Epithelial cell of esophagus (primary cell): ENCODE measurements at regions not wholly inside any gene's neighbourhood (a gene's known extent, or its start where the extent isn't known, plus 50 kb on each side); places are given as distances from the start of the nearest gene placed in this dataset.
A peak's percentile ranks its signal among the peaks of the same experiment; 100 is the strongest.

Experiments
- DNase-seq: peaks from one replicate; pipeline ENCODE4 v3.0.0; 2010; ENCODE audit warnings: low read depth
- H3K4me3 ChIP-seq: 2 replicates; pipeline ENCODE4 v1.5.1; 2011; ENCODE audit warnings: mild to moderate bottlenecking, low read length, control low read depth
- TF ChIP-seq, protein P1 (sequence below): IDR thresholded peaks from 2 replicates; pipeline ENCODE4 v1.5.1; 2011; ENCODE audit warnings: low read depth, mild to moderate bottlenecking, low read length, control low read depth, inconsistent platforms; ENCODE audit not compliant: insufficient read depth; ENCODE audit errors: missing control alignments

DNA sequence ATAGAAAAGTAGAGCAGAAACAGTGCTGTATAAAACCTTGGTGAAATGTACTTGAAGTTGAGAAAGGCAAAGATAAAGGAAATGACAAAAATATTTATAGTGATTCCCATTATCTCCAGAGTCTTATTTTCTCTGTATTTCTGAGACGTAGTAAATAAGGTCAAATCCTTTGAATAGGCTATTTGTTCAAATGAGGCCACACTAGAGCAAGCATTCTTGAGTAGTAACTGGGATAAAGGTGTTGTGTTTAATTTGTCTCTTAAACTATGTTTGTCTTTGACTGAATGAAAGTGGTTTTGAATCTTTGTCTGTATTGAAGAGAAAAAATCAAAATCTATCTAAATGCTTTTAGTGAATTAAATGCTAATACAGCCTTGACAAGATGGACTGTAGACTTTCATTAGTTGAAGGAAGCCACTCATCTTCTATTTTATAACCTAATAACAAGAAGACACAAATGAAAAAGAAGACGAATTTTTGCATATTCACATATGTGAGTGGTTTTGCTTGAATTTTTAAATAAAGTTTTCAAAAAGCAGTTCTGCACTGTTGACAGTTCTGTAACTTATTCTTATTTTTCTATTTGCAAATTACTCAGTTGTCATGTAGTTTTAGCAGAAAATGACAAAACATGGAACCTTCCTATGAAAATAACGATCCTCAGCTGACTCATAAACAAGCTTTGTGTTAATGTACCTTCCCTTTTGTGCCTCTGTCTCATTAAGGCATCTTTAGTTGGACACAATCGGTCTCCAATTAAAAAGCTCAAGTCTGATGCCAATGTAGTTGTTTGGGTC is 94.8 kb upstream of the PCDH18 start:
- TF ChIP-seq, protein P1, sequence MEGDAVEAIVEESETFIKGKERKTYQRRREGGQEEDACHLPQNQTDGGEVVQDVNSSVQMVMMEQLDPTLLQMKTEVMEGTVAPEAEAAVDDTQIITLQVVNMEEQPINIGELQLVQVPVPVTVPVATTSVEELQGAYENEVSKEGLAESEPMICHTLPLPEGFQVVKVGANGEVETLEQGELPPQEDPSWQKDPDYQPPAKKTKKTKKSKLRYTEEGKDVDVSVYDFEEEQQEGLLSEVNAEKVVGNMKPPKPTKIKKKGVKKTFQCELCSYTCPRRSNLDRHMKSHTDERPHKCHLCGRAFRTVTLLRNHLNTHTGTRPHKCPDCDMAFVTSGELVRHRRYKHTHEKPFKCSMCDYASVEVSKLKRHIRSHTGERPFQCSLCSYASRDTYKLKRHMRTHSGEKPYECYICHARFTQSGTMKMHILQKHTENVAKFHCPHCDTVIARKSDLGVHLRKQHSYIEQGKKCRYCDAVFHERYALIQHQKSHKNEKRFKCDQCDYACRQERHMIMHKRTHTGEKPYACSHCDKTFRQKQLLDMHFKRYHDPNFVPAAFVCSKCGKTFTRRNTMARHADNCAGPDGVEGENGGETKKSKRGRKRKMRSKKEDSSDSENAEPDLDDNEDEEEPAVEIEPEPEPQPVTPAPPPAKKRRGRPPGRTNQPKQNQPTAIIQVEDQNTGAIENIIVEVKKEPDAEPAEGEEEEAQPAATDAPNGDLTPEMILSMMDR: no peak
- DNase-seq: no peak
- no peak overlapping the region for H3K4me3 ChIP-seq

GRCh38 chr4:137623013-137623412 is 90.7 kb upstream of the PCDH18 start:
- DNase-seq: no peak
- TF ChIP-seq, protein P1: no peak
- no peak overlapping the region for H3K4me3 ChIP-seq

DNA sequence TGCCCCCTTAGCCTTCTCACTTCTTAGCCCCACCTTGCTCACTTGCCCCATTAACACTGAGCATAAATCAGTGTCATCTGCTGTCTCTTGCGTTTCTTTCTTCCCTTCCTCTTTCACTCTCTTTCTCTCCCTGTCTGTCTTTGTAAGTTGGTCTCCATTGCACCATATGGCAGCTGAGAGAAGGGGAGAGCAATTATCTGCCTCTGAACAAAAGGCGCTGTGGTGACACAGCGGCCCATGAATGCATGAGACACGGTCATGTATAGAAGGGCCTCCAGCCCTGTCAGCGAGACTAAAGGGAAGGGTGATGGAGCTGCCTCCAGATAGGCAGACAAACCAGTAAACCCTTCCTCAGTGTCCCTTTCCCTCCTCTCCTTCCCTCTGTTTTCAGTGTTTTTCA is 88.8 kb upstream of the PCDH18 start:
- DNase-seq: no peak

GRCh38 chr4:137614491-137614890 is 82.2 kb upstream of the PCDH18 start:
- TF ChIP-seq, protein P1: no peak
- H3K4me3 ChIP-seq: no peak overlapping the region
- no peak for DNase-seq

More for the DNA sequence above, 88.8 kb upstream of the PCDH18 start:
- no peak overlapping the region for H3K4me3 ChIP-seq
- TF ChIP-seq, protein P1: no peak

DNA sequence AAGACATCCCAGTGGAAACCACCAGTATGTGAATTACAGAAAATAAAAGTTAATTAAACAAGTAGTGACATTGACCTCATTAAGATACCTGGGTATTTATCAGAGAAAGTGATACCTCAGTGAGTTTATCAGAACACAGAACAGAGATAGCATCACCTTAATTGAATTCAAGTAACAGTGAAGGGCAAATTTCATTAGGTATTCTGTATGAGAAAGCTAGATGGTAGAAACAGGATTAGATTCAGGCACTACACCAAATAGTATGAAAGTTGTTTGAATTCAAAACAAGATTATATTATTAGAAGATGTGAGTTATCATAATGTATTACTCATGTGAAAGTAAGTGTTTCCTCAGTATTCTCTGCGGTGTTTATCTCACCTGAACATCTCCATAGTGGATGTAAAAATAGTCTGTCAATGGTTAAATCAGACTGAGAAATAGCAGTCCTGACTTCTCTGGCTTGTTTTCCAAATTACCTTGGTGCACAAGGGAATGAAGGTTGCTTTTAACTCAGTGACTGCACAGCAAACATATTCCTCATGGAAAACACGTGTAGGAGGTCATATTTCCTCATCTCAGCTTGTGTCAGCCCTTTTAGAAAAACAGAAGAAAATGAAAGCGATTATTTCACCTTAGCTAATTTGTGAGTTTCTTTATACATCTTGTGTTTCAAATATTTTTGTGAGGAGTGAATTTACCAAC is 79.9 kb upstream of the PCDH18 start:
- no peak for DNase-seq
- TF ChIP-seq, protein P1: no peak

DNA sequence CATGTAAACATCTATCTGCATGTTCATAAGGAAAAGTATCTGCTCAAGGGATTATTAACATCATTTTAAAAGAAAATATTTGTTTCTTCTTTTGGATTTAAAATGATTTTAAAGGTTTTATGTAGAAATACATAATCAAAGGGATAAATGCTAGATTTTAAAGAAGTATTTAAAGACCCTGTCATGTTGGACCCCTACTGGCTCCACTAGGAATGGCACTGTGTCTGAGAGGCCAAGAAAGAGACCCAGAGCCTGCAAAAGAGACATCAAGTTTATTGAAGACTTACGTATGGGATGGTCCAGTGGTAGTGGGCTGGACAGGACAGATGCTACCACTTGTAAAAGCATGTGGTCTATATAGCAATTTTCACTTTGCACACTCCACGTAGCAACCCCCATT is 78.7 kb upstream of the PCDH18 start:
- DNase-seq: peak; percentile 7
- TF ChIP-seq, protein P1: peak; percentile 39
- no peak overlapping the region for H3K4me3 ChIP-seq

More for the DNA sequence above, 79.9 kb upstream of the PCDH18 start:
- no peak overlapping the region for H3K4me3 ChIP-seq
